ENCODE measurements at regions not wholly inside any gene's neighbourhood (a gene's known extent, or its start where the extent isn't known, plus 50 kb on each side); places are given as distances from the start of the nearest gene placed in this dataset.

- no peak for DNase-seq
These were observed 456.3 kb downstream of the DTHD1 start for GRCh38 chr4:36737691-36738090.

DNA sequence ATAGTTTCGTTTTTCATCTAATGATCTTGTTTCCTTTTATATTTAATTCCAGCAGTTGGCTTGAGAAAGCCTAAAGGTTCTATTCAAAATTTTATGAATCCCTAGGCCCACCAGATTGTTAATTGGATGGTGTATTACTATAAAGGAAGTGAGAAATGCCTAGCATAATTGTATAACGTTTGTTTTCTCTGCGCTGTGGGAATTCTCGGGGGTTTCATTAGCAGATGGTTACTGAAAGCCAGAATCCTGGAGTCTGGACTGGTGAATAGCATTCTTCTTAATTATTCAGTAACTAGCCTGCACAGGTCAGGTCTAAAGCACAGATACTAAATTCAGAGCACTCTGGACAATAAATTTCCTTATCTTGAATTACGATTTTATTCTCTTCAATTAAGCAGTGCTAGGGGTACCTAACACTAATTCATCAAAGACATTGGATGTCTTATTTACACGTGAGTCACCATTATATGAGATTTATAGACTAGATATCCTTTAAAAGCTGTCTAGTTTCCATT lies 459.4 kb downstream of the DTHD1 start:
- DNase-seq = no peak

- DNase-seq = no peak
These were observed 466.1 kb downstream of the DTHD1 start for GRCh38 chr4:36747277-36748129.

DNA sequence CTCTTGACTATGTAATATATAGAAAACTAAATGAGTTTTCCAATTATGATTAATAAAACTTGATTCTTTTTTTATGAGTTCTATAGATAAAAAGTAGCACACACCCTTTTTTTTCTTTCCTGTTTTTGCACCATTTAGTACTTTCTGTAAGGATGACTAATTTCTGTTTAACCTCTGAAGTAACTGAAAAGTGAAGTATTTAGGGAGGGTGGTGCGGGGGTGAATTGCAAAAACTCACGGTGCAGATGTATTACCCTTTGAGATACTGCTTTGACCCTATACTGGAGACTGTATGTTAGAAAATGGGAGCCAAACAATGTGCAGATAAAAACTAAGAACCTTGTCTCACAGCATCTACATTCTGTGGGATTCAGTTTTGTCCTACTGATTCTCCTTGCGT lies 471.6 kb downstream of the DTHD1 start:
- DNase-seq = no peak

GRCh38 chr4:36757580-36758311 lies 476.3 kb downstream of the DTHD1 start:
- no peak for DNase-seq

GRCh38 chr4:36758312-36759178 lies 477.1 kb downstream of the DTHD1 start:
- DNase-seq = no peak

GRCh38 chr4:36761607-36762006 lies 480.2 kb downstream of the DTHD1 start:
- no peak for DNase-seq

DNA sequence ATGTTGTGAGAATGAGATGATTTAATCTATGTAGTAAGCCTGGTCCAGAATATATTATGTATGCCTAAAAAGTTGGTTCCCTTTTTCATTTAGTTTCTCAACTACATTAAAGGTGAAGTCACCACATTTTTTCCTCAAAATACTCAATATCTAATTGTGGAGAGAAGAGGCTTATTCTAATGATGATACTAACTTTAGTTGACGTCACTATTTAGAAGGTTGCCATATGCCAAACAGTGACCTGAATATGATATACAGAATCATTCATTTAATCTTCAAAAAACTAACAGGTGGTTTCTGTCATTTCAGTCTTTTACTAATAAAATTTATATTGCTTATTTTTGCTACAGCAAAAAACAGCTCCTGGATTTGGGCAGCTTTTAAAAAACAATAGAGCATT lies 480.7 kb upstream of the NWD2 start:
- no peak for DNase-seq

GRCh38 chr4:36767596-36767995 lies 476.9 kb upstream of the NWD2 start:
- DNase-seq = no peak

DNA sequence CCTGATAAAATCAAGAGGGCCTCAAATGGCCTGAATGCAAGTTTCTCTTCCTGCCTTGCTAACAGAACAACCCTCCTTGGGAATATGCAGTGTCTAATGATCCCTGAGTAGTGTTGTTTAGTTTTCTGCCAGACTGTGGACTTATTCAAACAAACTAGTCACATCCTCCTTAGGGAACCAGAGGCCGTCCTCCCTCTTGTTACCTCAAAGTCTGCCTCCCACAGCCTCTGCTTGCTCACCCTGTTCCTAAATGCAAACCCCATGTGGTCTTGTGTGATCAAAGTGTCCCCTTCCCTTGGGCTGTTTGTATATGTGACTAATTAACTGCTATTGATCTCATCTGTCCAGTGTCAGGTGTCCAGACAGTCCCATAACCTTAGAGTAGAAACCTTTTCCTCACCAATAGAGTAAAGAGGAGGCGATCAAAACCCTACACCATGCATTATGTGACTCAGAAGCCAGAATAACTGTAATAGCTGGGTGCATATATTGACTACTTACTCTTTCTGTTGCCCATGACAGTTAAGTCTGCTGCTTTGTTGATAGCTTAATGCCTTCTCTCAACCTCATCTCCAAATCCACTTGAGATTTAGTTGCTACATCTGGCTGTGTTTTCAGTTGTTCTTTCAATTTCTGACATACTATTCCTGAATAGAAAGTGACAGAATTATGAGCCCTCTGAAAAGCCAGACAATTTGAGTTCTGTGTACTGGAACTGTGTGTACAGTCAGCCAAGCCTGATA lies 473.0 kb upstream of the NWD2 start:
- no peak for DNase-seq

DNA sequence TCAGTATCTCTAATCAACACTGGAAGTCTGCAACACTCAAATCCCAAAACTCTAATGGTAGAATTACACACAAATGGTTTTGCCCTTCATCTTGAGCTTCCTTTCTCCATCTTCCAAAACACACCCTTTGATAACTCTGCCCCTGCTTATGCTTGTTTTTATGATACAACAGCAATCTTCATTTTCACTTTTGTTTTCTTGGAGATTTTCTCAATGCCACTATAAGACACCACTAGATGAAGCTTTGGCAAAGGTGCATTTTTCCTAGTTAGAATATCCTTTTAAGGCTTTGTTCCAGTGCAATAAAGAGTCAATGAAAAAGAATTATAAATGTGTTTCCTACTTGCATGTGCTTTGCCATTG lies 472.4 kb upstream of the NWD2 start:
- no peak for DNase-seq

GRCh38 chr4:36773467-36773866 lies 471.1 kb upstream of the NWD2 start:
- DNase-seq = no peak

- no peak for DNase-seq
These were observed 469.0 kb upstream of the NWD2 start for GRCh38 chr4:36775544-36775943.

GRCh38 chr4:36779601-36780000 lies 464.9 kb upstream of the NWD2 start:
- no peak for DNase-seq

DNA sequence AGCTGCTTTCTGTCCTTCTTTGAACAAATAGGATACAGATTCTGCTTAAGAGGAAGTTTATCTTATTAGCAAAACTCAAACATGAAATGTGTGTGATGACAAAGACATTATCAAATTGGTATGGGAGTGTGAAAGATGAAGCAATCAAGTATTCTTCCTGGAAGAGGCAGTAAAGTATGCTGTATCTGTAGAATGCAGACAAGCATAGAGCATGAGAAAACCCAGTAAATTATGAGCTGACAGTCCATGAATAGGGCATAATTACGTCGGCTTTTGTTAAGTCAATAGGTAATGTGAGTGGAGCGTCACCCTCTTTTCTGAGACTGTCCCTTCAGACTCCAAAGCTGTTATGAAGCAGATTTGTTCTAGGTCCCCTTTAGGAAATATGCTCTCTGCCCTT lies 458.6 kb upstream of the NWD2 start:
- no peak for DNase-seq

GRCh38 chr4:36786519-36786918 lies 458.0 kb upstream of the NWD2 start:
- DNase-seq = no peak

DNA sequence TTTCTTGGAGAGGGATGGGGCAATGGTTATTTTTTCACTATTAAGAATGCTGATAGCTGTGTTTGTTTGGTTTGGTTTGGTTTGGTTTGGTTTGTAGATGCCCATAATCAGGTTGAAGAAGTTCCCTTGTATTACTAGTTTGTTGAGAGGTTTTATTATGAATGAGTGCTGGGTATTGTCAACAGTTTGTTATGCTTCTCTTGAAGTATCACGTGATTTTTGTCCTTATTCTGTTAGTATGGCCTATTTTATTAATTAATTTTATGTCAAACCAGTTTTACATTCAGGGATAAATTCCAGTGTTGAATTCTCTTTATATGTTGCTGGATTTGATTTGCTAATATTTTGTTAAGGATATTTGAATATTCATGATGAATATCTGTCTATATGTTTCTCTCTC lies 449.8 kb upstream of the NWD2 start:
- no peak for DNase-seq

GRCh38 chr4:36812149-36812548 lies 432.4 kb upstream of the NWD2 start:
- DNase-seq = no peak

DNA sequence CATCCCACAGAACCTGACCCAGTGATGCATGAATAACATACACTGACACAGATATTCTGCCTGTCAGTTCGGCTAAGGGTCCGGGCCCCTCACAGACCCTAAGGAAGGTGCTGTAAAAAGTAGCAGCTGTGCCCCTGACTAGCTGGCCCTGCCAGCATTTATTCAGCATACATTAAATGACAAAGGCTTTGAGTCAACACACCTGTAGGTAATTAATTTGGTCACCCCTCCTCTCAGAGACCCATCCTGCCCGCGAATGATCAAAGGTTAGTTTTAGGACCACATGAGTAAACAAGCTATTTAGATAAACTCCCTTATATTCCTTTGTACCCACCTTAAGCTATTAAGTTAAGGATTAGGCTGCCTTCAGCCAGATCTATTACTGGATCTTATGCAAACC lies 429.0 kb upstream of the NWD2 start:
- DNase-seq = no peak

- no peak for DNase-seq
These were observed 421.2 kb upstream of the NWD2 start for GRCh38 chr4:36823199-36823967.

DNA sequence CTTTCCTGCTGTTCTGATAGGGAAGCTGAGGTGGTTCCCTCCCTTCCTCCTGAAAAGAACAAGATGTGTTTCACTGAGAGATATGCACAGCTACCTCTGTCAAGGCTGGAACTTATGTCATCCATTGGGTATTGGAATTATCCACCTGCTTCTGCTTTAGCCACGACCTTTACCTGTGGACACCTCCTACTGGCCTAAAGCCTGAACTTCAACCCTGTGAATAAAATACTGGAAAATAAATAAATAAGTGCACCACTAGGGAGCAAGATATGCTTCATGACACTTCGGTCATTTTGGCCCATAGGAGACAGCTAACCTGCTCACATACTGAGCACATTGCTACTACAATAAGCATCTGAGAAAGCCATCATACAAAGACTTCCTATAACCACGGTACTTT lies 419.9 kb upstream of the NWD2 start:
- no peak for DNase-seq

DNA sequence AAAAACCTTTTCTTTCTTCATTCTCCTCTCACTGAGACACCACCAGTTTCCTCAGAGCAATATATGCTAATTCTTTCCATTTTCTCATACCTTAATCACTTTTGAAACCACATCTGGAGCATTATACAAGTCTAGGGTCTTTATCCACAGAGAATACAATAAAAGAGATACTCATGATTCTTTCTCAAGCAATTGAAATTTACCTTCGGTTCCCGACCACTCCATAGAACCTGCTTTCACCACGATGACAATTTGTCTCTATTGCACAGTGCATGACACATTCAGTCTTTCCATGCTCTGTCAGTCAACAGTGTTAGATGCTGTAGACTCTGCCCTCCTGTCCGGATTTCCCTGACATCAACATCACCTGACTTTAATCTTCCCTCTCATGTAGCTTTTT lies 409.3 kb upstream of the NWD2 start:
- DNase-seq = no peak

Data from CD4-positive, alpha-beta T cell treated with Interferon alpha-2 for 1 hour (primary cell).